ENCODE measurements at regions not wholly inside any gene's neighbourhood (a gene's known extent, or its start where the extent isn't known, plus 50 kb on each side); places are given as distances from the start of the nearest gene placed in this dataset.

DNA sequence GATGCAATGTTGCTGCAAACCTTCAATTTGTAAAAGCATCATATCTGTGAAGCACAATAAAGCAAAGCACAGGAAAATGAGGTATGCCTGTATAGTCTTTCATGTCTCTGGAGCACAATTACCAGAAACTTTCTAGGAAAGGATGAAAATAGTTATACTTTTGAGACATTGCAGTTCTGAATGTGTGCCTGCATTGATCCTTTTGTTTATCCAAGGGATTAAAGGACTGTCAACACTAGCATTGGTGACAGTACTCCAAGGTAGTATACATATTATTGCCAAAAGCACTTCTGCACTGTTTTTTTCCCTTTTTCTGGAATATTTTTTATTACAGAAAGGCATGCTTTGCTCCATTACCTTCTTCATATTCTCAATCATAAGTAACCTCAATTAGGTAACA, 476.0 kb downstream of the GABRG1 start:
- ATAC-seq: no peak
- no peaks in the 10 kb centered on the region for H3K9me3 ChIP-seq
- H3K36me3 ChIP-seq: no peaks in the 10 kb centered on the region
- H3K27me3 ChIP-seq: no peaks in the 10 kb centered on the region
- no peaks in the 10 kb centered on the region for H3K4me1 ChIP-seq
- TF ChIP-seq POLR2AphosphoS5 (IDR thresholded peaks at IDR 0.05) (no peak), EP300 (IDR thresholded peaks at IDR 0.05) (no peak)
- TF ChIP-seq, protein P1, sequence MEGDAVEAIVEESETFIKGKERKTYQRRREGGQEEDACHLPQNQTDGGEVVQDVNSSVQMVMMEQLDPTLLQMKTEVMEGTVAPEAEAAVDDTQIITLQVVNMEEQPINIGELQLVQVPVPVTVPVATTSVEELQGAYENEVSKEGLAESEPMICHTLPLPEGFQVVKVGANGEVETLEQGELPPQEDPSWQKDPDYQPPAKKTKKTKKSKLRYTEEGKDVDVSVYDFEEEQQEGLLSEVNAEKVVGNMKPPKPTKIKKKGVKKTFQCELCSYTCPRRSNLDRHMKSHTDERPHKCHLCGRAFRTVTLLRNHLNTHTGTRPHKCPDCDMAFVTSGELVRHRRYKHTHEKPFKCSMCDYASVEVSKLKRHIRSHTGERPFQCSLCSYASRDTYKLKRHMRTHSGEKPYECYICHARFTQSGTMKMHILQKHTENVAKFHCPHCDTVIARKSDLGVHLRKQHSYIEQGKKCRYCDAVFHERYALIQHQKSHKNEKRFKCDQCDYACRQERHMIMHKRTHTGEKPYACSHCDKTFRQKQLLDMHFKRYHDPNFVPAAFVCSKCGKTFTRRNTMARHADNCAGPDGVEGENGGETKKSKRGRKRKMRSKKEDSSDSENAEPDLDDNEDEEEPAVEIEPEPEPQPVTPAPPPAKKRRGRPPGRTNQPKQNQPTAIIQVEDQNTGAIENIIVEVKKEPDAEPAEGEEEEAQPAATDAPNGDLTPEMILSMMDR (IDR thresholded peaks at IDR 0.05): no peak
- H3K27ac ChIP-seq: no peak overlapping the region
- H3K4me3 ChIP-seq: no peak overlapping the region

DNA sequence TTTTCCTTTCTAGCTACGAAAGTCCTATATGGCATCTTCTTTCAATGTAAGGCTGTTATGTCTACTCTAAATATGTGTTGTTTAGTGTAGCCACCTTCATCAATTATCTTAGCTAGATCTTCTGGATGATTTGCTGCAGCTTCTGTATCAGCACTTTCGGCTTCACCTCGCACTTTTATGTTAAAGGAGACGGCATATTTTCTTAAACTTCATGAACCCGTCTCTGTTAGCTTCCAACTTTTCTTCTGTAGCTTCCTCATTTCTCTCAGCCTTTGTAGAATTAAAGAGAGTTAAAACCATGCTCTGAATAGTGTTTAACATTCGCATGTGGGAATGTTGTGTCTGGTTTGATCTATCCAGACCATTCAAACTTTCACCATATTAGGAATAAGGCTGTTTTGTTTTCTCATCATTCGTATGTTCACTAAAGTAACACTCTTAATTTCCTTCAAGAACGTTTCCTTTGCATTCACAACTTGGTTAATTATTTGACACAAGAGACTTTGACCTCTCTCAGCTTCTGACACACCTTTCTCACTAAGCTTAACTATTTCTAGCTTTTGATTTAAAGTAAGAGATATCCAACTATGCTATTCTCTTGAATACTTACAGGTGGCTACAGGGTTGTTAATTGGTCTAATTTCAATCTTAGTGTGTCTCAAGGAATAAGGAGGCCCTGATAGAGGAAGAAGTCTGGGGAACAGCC, 476.8 kb downstream of the GABRG1 start:
- no peak overlapping the region for H3K4me3 ChIP-seq
- H3K27me3 ChIP-seq: no peaks in the 10 kb centered on the region
- no peak overlapping the region for H3K27ac ChIP-seq
- no peaks in the 10 kb centered on the region for H3K36me3 ChIP-seq
- WGBS, 2 donors (ENCODE audit: low coverage in 1 of 2): 84 to 93% methylated on average over 7 to 8 of the region's 8 CpGs
- H3K4me1 ChIP-seq: no peaks in the 10 kb centered on the region
- no peaks in the 10 kb centered on the region for H3K9me3 ChIP-seq
- no peak for ATAC-seq
- TF ChIP-seq POLR2AphosphoS5 (IDR thresholded peaks at IDR 0.05): no peak
- TF ChIP-seq, protein P1 (IDR thresholded peaks at IDR 0.05): no peak
- no peak for TF ChIP-seq EP300 (IDR thresholded peaks at IDR 0.05)
- no peak for TF ChIP-seq POLR2A (IDR thresholded peaks at IDR 0.05)

- 92% methylated on average over 5 of the region's 6 CpGs for whole genome bisulfite sequencing, 2 donors (ENCODE audit: low coverage in 1 of 2)
- Histone ChIP-seq H3K36me3 (no peaks in the 10 kb centered on the region), H3K4me3 (no peak overlapping the region), H3K27ac (no peak overlapping the region), H3K9me3 (no peaks in the 10 kb centered on the region), H3K4me1 (no peaks in the 10 kb centered on the region), H3K27me3 (no peaks in the 10 kb centered on the region)
- no peak for ATAC-seq
- TF ChIP-seq, protein P1 (IDR thresholded peaks at IDR 0.05): no peak
- no peak for TF ChIP-seq POLR2A (IDR thresholded peaks at IDR 0.05)
- no peak for TF ChIP-seq EP300 (IDR thresholded peaks at IDR 0.05)
- no peak for TF ChIP-seq POLR2AphosphoS5 (IDR thresholded peaks at IDR 0.05)
These were observed 483.6 kb downstream of the GABRG1 start for GRCh38 chr4:45640281-45640680.

DNA sequence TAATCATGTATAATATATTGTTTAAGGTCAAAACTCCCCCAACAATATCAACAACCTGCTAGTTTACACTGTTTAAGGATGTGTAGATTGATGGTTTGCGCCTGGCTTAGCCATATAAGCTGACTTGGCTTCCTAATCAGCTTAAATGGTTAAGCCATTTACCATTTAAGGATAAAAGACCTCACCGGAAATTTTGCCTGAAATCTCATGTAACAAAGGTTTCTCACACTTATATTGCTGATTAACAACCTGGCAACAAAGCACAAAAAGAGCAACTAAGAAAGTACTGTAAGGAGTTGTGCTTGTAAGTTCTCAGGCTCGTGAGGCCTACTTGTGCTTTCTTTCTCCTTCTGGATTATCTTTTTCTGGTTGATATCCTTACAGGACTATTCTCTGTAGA, 485.2 kb downstream of the GABRG1 start:
- no peaks in the 10 kb centered on the region for H3K4me1 ChIP-seq
- 72 to 78% methylated on average over 3 of the region's 3 CpGs for WGBS, 2 donors (ENCODE audit: low coverage in 1 of 2)

DNA sequence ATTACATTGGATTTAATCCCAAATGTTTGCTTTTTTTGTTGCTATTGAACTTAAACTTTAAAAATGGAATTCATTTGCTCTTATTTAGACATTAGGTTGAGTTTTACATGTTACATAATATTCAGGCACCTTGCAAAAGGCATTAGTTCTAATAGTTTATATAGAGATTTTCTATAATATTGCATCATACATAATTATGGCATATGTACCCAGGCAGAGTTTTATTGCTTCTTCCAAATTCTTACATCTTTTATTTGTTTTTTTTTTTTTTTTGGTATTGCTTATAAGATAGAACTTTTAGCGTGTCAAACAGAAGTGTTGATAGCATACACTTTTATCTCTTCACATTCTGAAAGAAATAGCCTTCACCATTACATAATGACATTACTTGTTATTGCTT, 487.7 kb downstream of the GABRG1 start:
- H3K27me3 ChIP-seq: no peaks in the 10 kb centered on the region
- TF ChIP-seq, protein P1 (IDR thresholded peaks at IDR 0.05): no peak
- TF ChIP-seq EP300 (IDR thresholded peaks at IDR 0.05) (no peak), POLR2A (IDR thresholded peaks at IDR 0.05) (no peak), POLR2AphosphoS5 (IDR thresholded peaks at IDR 0.05) (no peak)
- no peak overlapping the region for H3K27ac ChIP-seq
- H3K36me3 ChIP-seq: no peaks in the 10 kb centered on the region
- H3K9me3 ChIP-seq: no peaks in the 10 kb centered on the region
- H3K4me3 ChIP-seq: no peak overlapping the region
- no peak for ATAC-seq
- 92 to 100% methylated on average over 1 of the region's 1 CpG for WGBS, 2 donors (ENCODE audit: low coverage in 1 of 2)
- no peaks in the 10 kb centered on the region for H3K4me1 ChIP-seq

More for the DNA sequence above, 485.2 kb downstream of the GABRG1 start:
- TF ChIP-seq EP300 (IDR thresholded peaks at IDR 0.05): no peak
- TF ChIP-seq, protein P1 (IDR thresholded peaks at IDR 0.05): no peak
- TF ChIP-seq POLR2AphosphoS5 (IDR thresholded peaks at IDR 0.05): no peak
- no peak for TF ChIP-seq POLR2A (IDR thresholded peaks at IDR 0.05)
- H3K4me3 ChIP-seq: no peak overlapping the region
- H3K36me3 ChIP-seq: no peaks in the 10 kb centered on the region
- H3K27me3 ChIP-seq: no peaks in the 10 kb centered on the region
- no peak for ATAC-seq
- no peak overlapping the region for H3K27ac ChIP-seq
- no peaks in the 10 kb centered on the region for H3K9me3 ChIP-seq
